HepG2 (cell line): ENCODE measurements at regions not wholly inside any gene's neighbourhood (a gene's known extent, or its start where the extent isn't known, plus 50 kb on each side); places are given as distances from the start of the nearest gene placed in this dataset.

Experiments
- ATAC-seq: fragments of 200-7000 bp; cut with Tn5 transposase; 3 replicates; pipeline ENCODE4 v1.9.1; 2020; ENCODE audit warnings: mild to moderate bottlenecking, moderate library complexity
- BruUV-seq: library from RNA; stranded (reverse); fragments of 400-500 nt; replicated peaks from 2 replicates; lab custom pipeline; 2021; lab: Mats Ljungman, UMichigan
- CTCF ChIA-PET: fragments of 300-600 bp; formaldehyde crosslinking; extraction: SDS; loops from one replicate; lab custom pipeline; 2021; ENCODE audit warnings: low total read pairs, inconsistent platforms, low intra/inter-chr PET ratio; lab: Yijun Ruan, JAX
- POLR2A ChIA-PET: fragments of 350-600 bp; sonication (Branson Sonifier 250); formaldehyde crosslinking; loops from one replicate; lab custom pipeline; 2020; ENCODE audit warnings: antibody characterized with exemption, inconsistent platforms; lab: Yijun Ruan, JAX
- DNase-seq: peaks from one replicate; pipeline ENCODE4 v3.0.0-alpha.2; 2015; ENCODE audit warnings: low spot score
- FAIRE-seq: peaks from 3 replicates; lab custom pipeline; 2011; peaks lifted over from hg19 to GRCh38; lab: Jason Lieb, UNC
- H2AFZ ChIP-seq: one replicate; pipeline ENCODE4 v1.6.1; 2011; ENCODE audit warnings: low read length, inconsistent platforms
- H3K27ac ChIP-seq: fragments of 300-600 bp; 3 replicates; pipeline ENCODE4 v1.8.0; 2011; ENCODE audit warnings: mixed run types, mild to moderate bottlenecking, mixed read lengths, low read length, inconsistent platforms; ENCODE audit not compliant: insufficient read depth; ENCODE audit errors: extremely low read length
- H3K27me3 ChIP-seq, 2 experiments: fragments of 200-600 bp in 1 of 2; 2 replicates in 1 of 2; 3 replicates in 1 of 2; pipeline versions ENCODE4 v1.6.0 to v1.8.0; 2011; ENCODE audit warnings: low read length in 2 of 2, mild to moderate bottlenecking in 2 of 2, moderate library complexity in 2 of 2, inconsistent platforms in 1 of 2; ENCODE audit not compliant: insufficient read depth in 2 of 2, control insufficient read depth in 1 of 2
- H3K36me3 ChIP-seq, 2 experiments: fragments of 200-600 bp in 1 of 2; replicated peaks in 1 of 2; 2 replicates in 1 of 2; 3 replicates in 1 of 2; pipeline versions ENCODE4 v1.5.1 to v1.8.0; 2011; ENCODE audit warnings: low read length in 2 of 2, inconsistent platforms in 1 of 2; ENCODE audit not compliant: insufficient read depth in 2 of 2, control insufficient read depth in 1 of 2
- H3K4me1 ChIP-seq: 2 replicates; pipeline ENCODE4 v1.5.1; 2012; ENCODE audit warnings: low read length, inconsistent platforms; ENCODE audit not compliant: insufficient read depth
- H3K4me2 ChIP-seq: 2 replicates; pipeline ENCODE4 v1.6.0; 2011; ENCODE audit warnings: low read depth, low read length, inconsistent platforms
- H3K4me3 ChIP-seq, 3 experiments: fragments of 200-600 bp in 1 of 3; sonication (generic), shearing (Covaris generic) in 1 of 3; replicated peaks in 1 of 3; 2 replicates each; pipeline ENCODE4 v1.5.1; 2011 to 2016; ENCODE audit warnings: low read length in 3 of 3, inconsistent platforms in 2 of 3, low read depth in 2 of 3, mild to moderate bottlenecking in 2 of 3, control low read depth in 1 of 3, mixed read lengths in 1 of 3; ENCODE audit not compliant: insufficient read depth in 1 of 3
- H3K79me2 ChIP-seq: one replicate; pipeline ENCODE4 v1.6.1; 2011; ENCODE audit warnings: low read length, inconsistent platforms; ENCODE audit not compliant: insufficient read depth
- H3K9ac ChIP-seq: 2 replicates; pipeline ENCODE4 v1.6.0; 2011; ENCODE audit warnings: mild to moderate bottlenecking, low read depth, low read length, inconsistent platforms; ENCODE audit not compliant: insufficient read depth
- H3K9me3 ChIP-seq: 2 replicates; pipeline ENCODE4 v1.5.1; 2012; ENCODE audit warnings: mild to moderate bottlenecking, low read length
- H4K20me1 ChIP-seq: 2 replicates; pipeline ENCODE4 v1.6.0; 2011; ENCODE audit warnings: inconsistent platforms, mild to moderate bottlenecking, low read length, moderate library complexity; ENCODE audit not compliant: insufficient read depth
- KDM2A ChIP-seq: sonication (generic); formaldehyde crosslinking; IDR thresholded peaks from 2 replicates; pipeline ENCODE4 v1.4.0; 2020; ENCODE audit warnings: low read depth, missing genetic modification reagents, borderline replicate concordance
- SOX13 ChIP-seq, 3 experiments: fragments of 450-650 bp in 1 of 3; sonication (generic) in 1 of 3; formaldehyde crosslinking in 1 of 3; IDR thresholded peaks in 2 of 3; conservative IDR thresholded peaks in 1 of 3; 2 replicates each; pipeline versions ENCODE4 v1.5.0 to v1.6.1; 2016 to 2020; ENCODE audit warnings: antibody characterized with exemption in 1 of 3, mild to moderate bottlenecking in 1 of 3, missing compliant biosample characterization in 1 of 3, missing genetic modification reagents in 1 of 3, moderate library complexity in 1 of 3
- THAP11 ChIP-seq: IDR thresholded peaks from 2 replicates; pipeline ENCODE4 v1.6.1; 2016; ENCODE audit warnings: missing biosample characterization, missing genetic modification reagents
- ZFP36 ChIP-seq: fragments of 150-350 bp; IDR thresholded peaks from 2 replicates; pipeline ENCODE4 v1.6.1; 2018; ENCODE audit warnings: borderline replicate concordance, low read length, low read depth; ENCODE audit not compliant: partially characterized antibody
- ZNF891 ChIP-seq: sonication (generic); formaldehyde crosslinking; IDR thresholded peaks from 2 replicates; pipeline ENCODE4 v1.5.0; 2020; ENCODE audit warnings: mild to moderate bottlenecking, missing genetic modification reagents
- WGBS: methylation state at CpG from one replicate; pipeline ENCODE4 v1.1.6; 2017; ENCODE audit warnings: low lambda C conversion rate; 5-methylcytosine and 5-hydroxymethylcytosine counted together
- in situ Hi-C: cut with HindIII; loops from 2 replicates; pipeline ENCODE4 v1.10.0; 2017; ENCODE audit warnings: low pct_unique_long_range_greater_than_20kb; ENCODE audit not compliant: extremely low pct_ligation_motif_present
- intact Hi-C: fragments of 100-400 bp; cut with micrococcal nuclease; formaldehyde crosslinking; loops from one replicate; pipeline ENCODE4 v1.10.0; 2022; ENCODE audit not compliant: unreplicated experiment
- TF ChIP-seq, protein P1 (sequence below): IDR thresholded peaks from 2 replicates; pipeline ENCODE4 v1.6.1; 2016; ENCODE audit warnings: missing biosample characterization, missing genetic modification reagents, low read depth
- TF ChIP-seq, protein P2 (sequence below): sonication (generic); formaldehyde crosslinking; IDR thresholded peaks from 2 replicates; pipeline ENCODE4 v1.4.0; 2020; ENCODE audit warnings: mild to moderate bottlenecking, missing genetic modification reagents

DNA sequence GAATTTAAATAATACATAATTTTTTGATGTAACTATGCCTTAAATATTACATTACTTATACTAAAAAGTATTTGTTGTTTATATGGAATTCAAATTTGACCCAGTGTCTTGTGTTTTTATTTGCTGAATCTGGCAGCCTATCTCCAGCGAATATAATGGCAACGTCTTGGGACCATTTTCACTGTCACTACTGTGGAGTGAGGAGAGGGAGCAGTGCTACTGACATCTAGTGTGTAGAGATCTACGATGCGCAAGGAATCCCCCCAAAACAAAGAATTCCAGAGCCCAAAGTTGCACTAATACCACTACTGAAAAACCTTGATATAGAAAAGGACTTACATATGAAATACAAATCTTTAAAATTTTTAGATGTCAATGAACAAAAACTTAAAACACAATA, 314.4 kb downstream of the DRD1 start (continued):
- TF ChIP-seq, protein P1, sequence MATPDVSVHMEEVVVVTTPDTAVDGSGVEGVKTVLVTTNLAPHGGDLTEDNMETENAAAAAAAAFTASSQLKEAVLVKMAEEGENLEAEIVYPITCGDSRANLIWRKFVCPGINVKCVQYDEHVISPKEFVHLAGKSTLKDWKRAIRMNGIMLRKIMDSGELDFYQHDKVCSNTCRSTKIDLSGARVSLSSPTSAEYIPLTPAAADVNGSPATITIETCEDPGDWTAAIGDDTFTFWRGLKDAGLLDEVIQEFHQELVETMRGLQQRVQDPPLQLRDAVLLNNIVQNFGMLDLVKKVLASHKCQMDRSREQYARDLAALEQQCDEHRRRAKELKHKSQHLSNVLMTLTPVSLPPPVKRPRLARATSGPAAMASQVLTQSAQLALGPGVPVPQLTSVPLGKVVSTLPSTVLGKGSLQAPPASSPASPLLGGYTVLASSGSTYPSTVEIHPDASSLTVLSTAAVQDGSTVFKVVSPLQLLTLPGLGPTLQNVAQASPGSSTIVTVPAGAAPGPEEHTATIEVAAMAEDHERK: no peak
- no peak for TF ChIP-seq SOX13 (IDR thresholded peaks at IDR 0.05)
- no peak for TF ChIP-seq SOX13 (CRISPR knock-in tag; conservative IDR thresholded peaks at IDR 0.05 in 1 of 2, IDR thresholded peaks at IDR 0.05 in 1 of 2)
- TF ChIP-seq ZNF891 (CRISPR knock-in tag): no peak
- TF ChIP-seq, protein P2, sequence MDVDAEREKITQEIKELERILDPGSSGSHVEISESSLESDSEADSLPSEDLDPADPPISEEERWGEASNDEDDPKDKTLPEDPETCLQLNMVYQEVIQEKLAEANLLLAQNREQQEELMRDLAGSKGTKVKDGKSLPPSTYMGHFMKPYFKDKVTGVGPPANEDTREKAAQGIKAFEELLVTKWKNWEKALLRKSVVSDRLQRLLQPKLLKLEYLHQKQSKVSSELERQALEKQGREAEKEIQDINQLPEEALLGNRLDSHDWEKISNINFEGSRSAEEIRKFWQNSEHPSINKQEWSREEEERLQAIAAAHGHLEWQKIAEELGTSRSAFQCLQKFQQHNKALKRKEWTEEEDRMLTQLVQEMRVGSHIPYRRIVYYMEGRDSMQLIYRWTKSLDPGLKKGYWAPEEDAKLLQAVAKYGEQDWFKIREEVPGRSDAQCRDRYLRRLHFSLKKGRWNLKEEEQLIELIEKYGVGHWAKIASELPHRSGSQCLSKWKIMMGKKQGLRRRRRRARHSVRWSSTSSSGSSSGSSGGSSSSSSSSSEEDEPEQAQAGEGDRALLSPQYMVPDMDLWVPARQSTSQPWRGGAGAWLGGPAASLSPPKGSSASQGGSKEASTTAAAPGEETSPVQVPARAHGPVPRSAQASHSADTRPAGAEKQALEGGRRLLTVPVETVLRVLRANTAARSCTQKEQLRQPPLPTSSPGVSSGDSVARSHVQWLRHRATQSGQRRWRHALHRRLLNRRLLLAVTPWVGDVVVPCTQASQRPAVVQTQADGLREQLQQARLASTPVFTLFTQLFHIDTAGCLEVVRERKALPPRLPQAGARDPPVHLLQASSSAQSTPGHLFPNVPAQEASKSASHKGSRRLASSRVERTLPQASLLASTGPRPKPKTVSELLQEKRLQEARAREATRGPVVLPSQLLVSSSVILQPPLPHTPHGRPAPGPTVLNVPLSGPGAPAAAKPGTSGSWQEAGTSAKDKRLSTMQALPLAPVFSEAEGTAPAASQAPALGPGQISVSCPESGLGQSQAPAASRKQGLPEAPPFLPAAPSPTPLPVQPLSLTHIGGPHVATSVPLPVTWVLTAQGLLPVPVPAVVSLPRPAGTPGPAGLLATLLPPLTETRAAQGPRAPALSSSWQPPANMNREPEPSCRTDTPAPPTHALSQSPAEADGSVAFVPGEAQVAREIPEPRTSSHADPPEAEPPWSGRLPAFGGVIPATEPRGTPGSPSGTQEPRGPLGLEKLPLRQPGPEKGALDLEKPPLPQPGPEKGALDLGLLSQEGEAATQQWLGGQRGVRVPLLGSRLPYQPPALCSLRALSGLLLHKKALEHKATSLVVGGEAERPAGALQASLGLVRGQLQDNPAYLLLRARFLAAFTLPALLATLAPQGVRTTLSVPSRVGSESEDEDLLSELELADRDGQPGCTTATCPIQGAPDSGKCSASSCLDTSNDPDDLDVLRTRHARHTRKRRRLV (CRISPR knock-in tag): no peak
- TF ChIP-seq, all 625 proteins: peak for 0

DNA sequence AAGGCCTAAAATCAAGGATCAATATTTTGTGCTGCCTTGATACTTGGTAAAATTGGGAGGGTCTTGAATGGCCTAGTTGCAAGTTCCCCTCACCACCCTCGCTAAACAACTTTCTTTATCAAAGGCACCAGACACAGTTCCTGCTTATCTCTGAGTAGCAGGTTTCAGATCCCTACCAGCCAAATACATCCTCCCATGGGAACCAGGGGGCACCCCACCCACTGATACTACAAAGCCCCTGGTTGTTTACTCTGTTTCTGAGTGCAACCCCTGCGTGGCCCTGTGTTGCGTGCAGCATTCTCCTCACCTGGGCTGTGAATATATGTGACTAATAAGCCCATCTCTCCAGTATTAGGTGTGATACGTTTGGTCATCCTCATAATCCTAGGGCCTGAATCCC, 314.9 kb downstream of the DRD1 start:
- FAIRE-seq: no peak
- no peak overlapping the region for H2AFZ ChIP-seq
- intact Hi-C loops (no loop called here), in situ Hi-C loops (no loop called here)
- H3K4me2 ChIP-seq: no peak overlapping the region
- ChIA-PET POLR2A (no interaction called here), CTCF (no interaction called here)
- DNase-seq: no peak
- no peaks in the 10 kb centered on the region for H3K36me3 ChIP-seq
- 20% methylated on average over 4 of the region's 4 CpGs for WGBS
- no peak overlapping the region for H3K27ac ChIP-seq
- no peaks in the 10 kb centered on the region for H4K20me1 ChIP-seq
- no peak for ATAC-seq
- TF ChIP-seq KDM2A: no peak
- no peak for TF ChIP-seq ZFP36
- TF ChIP-seq THAP11: no peak
- no peaks in the 10 kb centered on the region for H3K9me3 ChIP-seq
- no peak overlapping the region for H3K4me3 ChIP-seq
- H3K79me2 ChIP-seq: no peaks in the 10 kb centered on the region
- BruUV-seq: no TSS peak
- H3K9ac ChIP-seq: no peak overlapping the region
- H3K27me3 ChIP-seq: no peaks in the 10 kb centered on the region; a peak in 2 of 5 replicates
- no peaks in the 10 kb centered on the region for H3K4me1 ChIP-seq
